SK-N-MC (cell line): ENCODE measurements at regions not wholly inside any gene's neighbourhood (a gene's known extent, or its start where the extent isn't known, plus 50 kb on each side); places are given as distances from the start of the nearest gene placed in this dataset.

ENCODE experiments used
- EZH2 ChIP-seq: fragments of 200-600 bp; sonication (generic); IDR thresholded peaks from one replicate; pipeline ENCODE4 v1.6.1; 2017; ENCODE audit warnings: antibody characterized with exemption
- POLR2AphosphoS5 ChIP-seq: IDR thresholded peaks from 2 replicates; pipeline ENCODE4 v1.6.1; 2012; ENCODE audit warnings: mild to moderate bottlenecking, low read depth, low read length, borderline replicate concordance

DNA sequence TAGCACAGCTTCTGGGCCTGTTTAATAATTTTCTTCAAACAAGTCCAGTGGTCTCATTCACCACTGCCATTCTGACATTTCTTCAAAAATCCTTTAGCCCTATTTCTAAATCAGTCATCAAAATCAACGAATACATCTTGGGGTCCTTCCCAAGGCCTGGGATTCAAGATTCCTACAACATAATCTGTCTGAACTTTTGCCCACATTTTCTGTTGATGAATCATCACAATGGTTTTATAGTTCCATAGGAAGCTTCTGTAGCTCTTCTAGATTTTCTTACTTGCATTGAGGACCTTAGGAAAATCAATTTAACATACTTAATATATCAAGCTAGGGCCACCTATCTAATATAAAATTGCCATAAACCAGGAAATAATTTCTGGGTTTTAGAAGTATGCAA is 811.8 kb upstream of the ACVR2A start:
- TF ChIP-seq EZH2 (no peak), POLR2AphosphoS5 (no peak)
